ENCODE measurements at regions not wholly inside any gene's neighbourhood (a gene's known extent, or its start where the extent isn't known, plus 50 kb on each side); places are given as distances from the start of the nearest gene placed in this dataset.

DNA sequence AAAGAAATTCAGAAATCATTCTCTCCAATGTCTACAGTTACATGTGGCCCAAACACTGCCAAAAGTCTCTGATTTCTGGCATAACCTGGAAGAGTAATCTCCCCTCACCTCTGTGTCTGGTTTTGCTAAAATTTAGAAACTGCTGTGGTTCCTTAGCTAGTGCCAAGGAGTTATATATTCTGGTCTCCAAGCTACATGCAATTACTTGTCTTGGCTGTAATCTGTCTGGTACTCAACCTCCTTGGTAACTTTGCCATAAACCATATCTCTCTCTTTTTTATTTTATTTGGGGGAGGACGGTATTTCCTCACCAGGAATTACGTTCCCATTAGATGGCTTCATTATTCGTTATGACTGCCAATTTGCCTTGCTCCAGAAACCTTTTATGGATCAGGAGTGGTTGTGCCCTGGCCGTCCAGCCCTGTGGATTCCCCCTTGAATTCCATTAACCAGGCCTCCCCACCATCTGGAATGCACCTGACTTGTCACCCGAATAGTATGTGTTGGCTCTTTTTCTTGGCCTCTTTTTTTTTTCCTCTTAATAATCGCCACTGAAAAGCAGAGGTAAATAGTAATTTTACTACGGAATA is 400.0 kb downstream of the CD83 start (continued):
- TF ChIP-seq TCF7L2 (IDR thresholded peaks at IDR 0.05; ENCODE audit: borderline replicate concordance, extremely low read depth, insufficient read depth, insufficient read length), result no peak

DNA sequence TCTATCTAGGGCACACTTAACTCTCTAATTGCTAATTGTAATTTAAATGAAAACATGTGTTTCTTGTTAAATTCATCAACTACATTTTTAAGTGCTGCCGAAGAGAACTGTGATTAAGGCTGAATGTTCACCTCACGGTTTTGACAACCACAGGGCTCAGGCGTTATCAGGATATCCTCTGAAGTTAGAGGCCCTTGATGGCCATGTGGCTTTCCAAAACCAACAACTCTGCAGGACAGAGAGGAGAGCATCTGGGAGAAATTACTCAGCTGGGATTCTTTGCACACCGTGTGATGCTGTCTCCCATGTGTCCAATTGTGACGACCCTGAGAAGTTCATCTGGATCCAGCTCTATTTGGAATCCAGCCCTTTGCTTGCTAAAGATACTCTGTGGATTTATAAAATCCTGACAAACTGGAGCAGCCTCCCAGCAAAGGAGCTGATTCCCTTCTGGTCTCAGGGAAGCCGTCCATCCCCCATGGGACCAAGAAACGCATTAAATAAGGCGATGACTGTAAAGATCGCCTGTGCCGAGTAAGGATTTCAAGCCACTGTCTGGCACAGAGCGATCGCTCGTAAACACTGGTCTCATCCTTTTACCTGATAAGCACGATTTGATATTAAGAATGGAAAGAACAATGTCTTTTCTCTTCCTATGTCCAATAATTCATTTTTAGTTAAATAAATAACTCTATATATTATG is 401.1 kb downstream of the CD83 start:
- Histone ChIP-seq H3K27me3 (ENCODE audit: insufficient read depth, low read length) (no peaks in the 10 kb centered on the region), H3K36me3 (ENCODE audit: control insufficient read depth in 1 of 2, insufficient read depth in 2 of 2, low read length in 2 of 2) (no peaks in the 10 kb centered on the region), H4K20me1 (ENCODE audit: insufficient read depth) (no peaks in the 10 kb centered on the region), H3K9me3 (ENCODE audit: control insufficient read depth in 1 of 2, insufficient read depth in 1 of 2, low read depth in 1 of 2, low read length in 2 of 2) (no peaks in the 10 kb centered on the region), H3K27ac (ENCODE audit: low read depth, low read length) (no peak overlapping the region), H3K4me2 (ENCODE audit: low read length) (no peak overlapping the region), H3K79me2 (ENCODE audit: insufficient read depth, low read length) (no peaks in the 10 kb centered on the region), H2AFZ (ENCODE audit: low read depth, low read length, poor library complexity, severe bottlenecking) (no peak overlapping the region), H3K9me2 (ENCODE audit: insufficient read depth) (no peaks in the 10 kb centered on the region), H3K4me1 (ENCODE audit: control insufficient read depth in 1 of 2, insufficient read depth in 2 of 2, low read length in 2 of 2) (no peaks in the 10 kb centered on the region), H3K9ac (ENCODE audit: low read length) (no peak overlapping the region), H3K4me3 (replicated peaks in 1 of 2; ENCODE audit: low read depth in 1 of 2, low read length in 2 of 2) (no peak overlapping the region)
- ChIA-PET RAD21 (ENCODE audit: low non-redundant PET in 1 of 2, low total read pairs in 2 of 2, uncharacterized antibody in 2 of 2, unreplicated experiment in 2 of 2) (no interaction called here), CTCF (interaction anchor here (0.7 kb wide), 1 partner anchor 9 kb away, joined by 4 read pairs; no protein-coding TSS in a partner anchor), POLR2A (no interaction called here)
- no peak for ATAC-seq
- intact Hi-C loops (cut with micrococcal nuclease), result no loop called here
- BruUV-seq (replicated peaks), result no TSS peak
- DNase-seq (ENCODE audit: low read depth, low spot score), result no peak
- no peak for TF ChIP-seq TCF7L2 (IDR thresholded peaks at IDR 0.05; ENCODE audit: borderline replicate concordance, extremely low read depth, insufficient read depth, insufficient read length)
- TF ChIP-seq, protein P1, sequence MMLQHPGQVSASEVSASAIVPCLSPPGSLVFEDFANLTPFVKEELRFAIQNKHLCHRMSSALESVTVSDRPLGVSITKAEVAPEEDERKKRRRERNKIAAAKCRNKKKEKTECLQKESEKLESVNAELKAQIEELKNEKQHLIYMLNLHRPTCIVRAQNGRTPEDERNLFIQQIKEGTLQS (IDR thresholded peaks at IDR 0.05), result no peak
- TF ChIP-seq, protein P2, sequence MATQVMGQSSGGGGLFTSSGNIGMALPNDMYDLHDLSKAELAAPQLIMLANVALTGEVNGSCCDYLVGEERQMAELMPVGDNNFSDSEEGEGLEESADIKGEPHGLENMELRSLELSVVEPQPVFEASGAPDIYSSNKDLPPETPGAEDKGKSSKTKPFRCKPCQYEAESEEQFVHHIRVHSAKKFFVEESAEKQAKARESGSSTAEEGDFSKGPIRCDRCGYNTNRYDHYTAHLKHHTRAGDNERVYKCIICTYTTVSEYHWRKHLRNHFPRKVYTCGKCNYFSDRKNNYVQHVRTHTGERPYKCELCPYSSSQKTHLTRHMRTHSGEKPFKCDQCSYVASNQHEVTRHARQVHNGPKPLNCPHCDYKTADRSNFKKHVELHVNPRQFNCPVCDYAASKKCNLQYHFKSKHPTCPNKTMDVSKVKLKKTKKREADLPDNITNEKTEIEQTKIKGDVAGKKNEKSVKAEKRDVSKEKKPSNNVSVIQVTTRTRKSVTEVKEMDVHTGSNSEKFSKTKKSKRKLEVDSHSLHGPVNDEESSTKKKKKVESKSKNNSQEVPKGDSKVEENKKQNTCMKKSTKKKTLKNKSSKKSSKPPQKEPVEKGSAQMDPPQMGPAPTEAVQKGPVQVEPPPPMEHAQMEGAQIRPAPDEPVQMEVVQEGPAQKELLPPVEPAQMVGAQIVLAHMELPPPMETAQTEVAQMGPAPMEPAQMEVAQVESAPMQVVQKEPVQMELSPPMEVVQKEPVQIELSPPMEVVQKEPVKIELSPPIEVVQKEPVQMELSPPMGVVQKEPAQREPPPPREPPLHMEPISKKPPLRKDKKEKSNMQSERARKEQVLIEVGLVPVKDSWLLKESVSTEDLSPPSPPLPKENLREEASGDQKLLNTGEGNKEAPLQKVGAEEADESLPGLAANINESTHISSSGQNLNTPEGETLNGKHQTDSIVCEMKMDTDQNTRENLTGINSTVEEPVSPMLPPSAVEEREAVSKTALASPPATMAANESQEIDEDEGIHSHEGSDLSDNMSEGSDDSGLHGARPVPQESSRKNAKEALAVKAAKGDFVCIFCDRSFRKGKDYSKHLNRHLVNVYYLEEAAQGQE (IDR thresholded peaks at IDR 0.05; ENCODE audit: low read depth), result no peak
- TF ChIP-seq CBX3 (IDR thresholded peaks at IDR 0.05; ENCODE audit: low read depth), result no peak
- TF ChIP-seq ZNF274 (IDR thresholded peaks at IDR 0.05; ENCODE audit: low read depth, low read length), result no peak
- no peak for TF ChIP-seq SP1 (IDR thresholded peaks at IDR 0.05; ENCODE audit: low read depth)
- no peak for TF ChIP-seq YY1 (IDR thresholded peaks at IDR 0.05; ENCODE audit: extremely low read depth, insufficient replicate concordance, low read depth, low read length)
- TF ChIP-seq RAD21 (IDR thresholded peaks at IDR 0.05; ENCODE audit: low read depth), result no peak

Data from HCT116 (cell line).